Right lobe of liver (tissue), 4 donors: ENCODE measurements at regions not wholly inside any gene's neighbourhood (a gene's known extent, or its start where the extent isn't known, plus 50 kb on each side); places are given as distances from the start of the nearest gene placed in this dataset.

Experiments used
- POLR2A ChIP-seq: fragments of 450-650 bp; IDR thresholded peaks from one replicate; pipeline ENCODE4 v1.6.1; 2017; ENCODE audit warnings: antibody characterized with exemption, mild to moderate bottlenecking
- TF ChIP-seq, protein P1 (sequence below), 4 donors: fragments of 200-600 bp in 3 of 4; fragments of 450-650 bp in 1 of 4; IDR thresholded peaks; one replicate each; pipeline versions ENCODE4 v1.5.1 to v1.8.0; 2016 to 2022; ENCODE audit warnings: antibody characterized with exemption in 4 of 4, mild to moderate bottlenecking in 2 of 4
- donor health status: DM: no; HTN: no; CAD: no.
- donor health status: DM: no; HTN: no; CAD: no.
- donor health status: DM: no; HTN: yes; CAD: no.

DNA sequence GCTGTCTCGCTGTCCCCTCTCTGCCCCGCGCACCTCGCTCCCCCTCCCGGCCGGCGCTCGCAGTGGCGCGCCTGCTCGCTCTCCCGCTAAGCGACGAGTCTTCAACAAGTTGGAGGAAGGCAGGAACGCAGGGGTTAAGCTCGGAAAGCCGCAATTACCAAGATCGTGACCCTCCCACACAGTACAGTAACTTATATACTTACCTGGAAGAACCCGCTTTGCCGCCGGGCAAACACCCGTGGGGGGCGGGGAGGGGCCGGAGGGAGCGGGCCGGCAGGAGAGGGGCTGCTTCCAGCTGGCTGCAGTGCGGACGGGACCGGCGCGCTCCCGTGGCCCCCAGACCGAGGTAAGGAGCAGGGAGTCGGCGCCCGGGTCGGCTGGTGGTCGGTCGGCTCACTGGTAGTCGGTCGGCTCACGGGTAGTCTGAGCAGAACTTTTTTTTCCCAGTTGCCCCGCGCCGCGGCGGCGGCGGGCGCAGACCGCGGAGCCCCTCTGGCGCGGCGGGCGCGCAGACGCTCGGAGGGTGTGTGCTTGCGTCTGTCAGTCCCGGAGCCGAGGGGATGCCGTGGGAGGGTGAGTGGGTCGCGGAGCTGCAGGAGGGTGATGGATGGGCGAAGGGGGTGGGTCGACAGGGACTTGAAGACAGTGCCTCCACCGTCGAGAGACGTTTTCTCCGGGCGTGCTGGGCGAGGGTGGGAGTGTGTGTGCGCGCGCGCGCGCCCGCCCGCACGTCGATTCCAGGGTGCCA, 101.2 kb upstream of the HSD17B12 start:
- TF ChIP-seq POLR2A, result no peak
- TF ChIP-seq, protein P1, sequence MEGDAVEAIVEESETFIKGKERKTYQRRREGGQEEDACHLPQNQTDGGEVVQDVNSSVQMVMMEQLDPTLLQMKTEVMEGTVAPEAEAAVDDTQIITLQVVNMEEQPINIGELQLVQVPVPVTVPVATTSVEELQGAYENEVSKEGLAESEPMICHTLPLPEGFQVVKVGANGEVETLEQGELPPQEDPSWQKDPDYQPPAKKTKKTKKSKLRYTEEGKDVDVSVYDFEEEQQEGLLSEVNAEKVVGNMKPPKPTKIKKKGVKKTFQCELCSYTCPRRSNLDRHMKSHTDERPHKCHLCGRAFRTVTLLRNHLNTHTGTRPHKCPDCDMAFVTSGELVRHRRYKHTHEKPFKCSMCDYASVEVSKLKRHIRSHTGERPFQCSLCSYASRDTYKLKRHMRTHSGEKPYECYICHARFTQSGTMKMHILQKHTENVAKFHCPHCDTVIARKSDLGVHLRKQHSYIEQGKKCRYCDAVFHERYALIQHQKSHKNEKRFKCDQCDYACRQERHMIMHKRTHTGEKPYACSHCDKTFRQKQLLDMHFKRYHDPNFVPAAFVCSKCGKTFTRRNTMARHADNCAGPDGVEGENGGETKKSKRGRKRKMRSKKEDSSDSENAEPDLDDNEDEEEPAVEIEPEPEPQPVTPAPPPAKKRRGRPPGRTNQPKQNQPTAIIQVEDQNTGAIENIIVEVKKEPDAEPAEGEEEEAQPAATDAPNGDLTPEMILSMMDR (IDR thresholded peaks at IDR 0.05), result peak in 3 of 4 donors; percentile 8 to 17 (median 8)
